ENCODE measurements at regions not wholly inside any gene's neighbourhood (a gene's known extent, or its start where the extent isn't known, plus 50 kb on each side); places are given as distances from the start of the nearest gene placed in this dataset.

DNA sequence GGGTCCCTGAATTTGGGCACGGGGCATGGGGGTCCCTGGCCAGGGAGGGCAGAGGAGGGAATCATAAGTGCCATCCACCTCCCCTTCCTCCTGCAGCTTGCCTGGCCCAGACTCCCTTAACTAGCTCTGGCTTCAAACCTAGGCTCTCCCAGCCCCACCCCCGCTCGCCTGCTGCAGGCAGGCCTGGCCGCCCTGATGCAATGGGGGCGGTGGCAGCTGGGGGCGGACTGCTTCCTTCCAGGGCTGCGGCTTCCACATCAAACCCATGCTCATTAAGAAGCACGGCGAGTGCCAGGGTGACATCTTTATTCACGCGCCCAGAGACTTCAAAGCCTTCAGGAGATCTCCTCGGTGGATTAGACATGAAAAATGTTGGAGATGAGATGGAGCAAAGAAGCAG, 123.1 kb downstream of the TPRA1 start:
- TF ChIP-seq POLR2A (IDR thresholded peaks at IDR 0.05): no peak
- TF ChIP-seq, protein P1, sequence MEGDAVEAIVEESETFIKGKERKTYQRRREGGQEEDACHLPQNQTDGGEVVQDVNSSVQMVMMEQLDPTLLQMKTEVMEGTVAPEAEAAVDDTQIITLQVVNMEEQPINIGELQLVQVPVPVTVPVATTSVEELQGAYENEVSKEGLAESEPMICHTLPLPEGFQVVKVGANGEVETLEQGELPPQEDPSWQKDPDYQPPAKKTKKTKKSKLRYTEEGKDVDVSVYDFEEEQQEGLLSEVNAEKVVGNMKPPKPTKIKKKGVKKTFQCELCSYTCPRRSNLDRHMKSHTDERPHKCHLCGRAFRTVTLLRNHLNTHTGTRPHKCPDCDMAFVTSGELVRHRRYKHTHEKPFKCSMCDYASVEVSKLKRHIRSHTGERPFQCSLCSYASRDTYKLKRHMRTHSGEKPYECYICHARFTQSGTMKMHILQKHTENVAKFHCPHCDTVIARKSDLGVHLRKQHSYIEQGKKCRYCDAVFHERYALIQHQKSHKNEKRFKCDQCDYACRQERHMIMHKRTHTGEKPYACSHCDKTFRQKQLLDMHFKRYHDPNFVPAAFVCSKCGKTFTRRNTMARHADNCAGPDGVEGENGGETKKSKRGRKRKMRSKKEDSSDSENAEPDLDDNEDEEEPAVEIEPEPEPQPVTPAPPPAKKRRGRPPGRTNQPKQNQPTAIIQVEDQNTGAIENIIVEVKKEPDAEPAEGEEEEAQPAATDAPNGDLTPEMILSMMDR (IDR thresholded peaks at IDR 0.05): no peak

Data from sigmoid colon (tissue), 3 donors.